HL-60 (cell line): ENCODE measurements at regions not wholly inside any gene's neighbourhood (a gene's known extent, or its start where the extent isn't known, plus 50 kb on each side); places are given as distances from the start of the nearest gene placed in this dataset.

Experiments used
- GABPA ChIP-seq: IDR thresholded peaks from 2 replicates; pipeline ENCODE4 v1.6.1; 2012; ENCODE audit warnings: low read depth
- POLR2AphosphoS5 ChIP-seq: IDR thresholded peaks from 2 replicates; pipeline ENCODE4 v1.6.1; 2012; ENCODE audit warnings: low read depth
- SPI1 ChIP-seq: IDR thresholded peaks from 2 replicates; pipeline ENCODE4 v1.6.1; 2012; ENCODE audit warnings: low read depth, mild to moderate bottlenecking, borderline replicate concordance
- TF ChIP-seq, protein P1 (sequence below): IDR thresholded peaks from one replicate; pipeline ENCODE4 v1.5.1; 2011; ENCODE audit warnings: low read length, control low read depth, inconsistent platforms; ENCODE audit not compliant: insufficient read depth
- TF ChIP-seq, protein P2 (sequence below): IDR thresholded peaks from 2 replicates; pipeline ENCODE4 v1.6.1; 2012; ENCODE audit warnings: low read depth; ENCODE audit not compliant: insufficient replicate concordance

DNA sequence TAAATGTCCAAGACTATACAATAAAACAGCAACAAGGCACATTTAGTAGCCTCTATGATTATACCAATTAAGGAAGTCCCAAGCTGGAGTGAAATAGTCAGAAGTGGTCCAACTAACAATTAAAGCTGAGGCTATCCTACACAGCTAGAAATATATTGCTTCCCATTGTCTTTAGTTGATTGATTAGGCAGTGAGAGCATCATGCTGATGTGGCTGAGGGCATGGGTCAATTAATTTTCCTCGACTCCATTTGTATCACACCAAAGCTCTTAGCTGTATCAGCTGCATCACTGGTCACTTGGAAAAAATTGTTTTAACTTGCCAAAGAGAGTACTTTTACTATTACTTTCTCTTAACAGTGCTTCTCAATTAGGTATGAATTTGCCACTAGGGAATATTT is 328.7 kb upstream of the NT5E start:
- TF ChIP-seq, protein P1, sequence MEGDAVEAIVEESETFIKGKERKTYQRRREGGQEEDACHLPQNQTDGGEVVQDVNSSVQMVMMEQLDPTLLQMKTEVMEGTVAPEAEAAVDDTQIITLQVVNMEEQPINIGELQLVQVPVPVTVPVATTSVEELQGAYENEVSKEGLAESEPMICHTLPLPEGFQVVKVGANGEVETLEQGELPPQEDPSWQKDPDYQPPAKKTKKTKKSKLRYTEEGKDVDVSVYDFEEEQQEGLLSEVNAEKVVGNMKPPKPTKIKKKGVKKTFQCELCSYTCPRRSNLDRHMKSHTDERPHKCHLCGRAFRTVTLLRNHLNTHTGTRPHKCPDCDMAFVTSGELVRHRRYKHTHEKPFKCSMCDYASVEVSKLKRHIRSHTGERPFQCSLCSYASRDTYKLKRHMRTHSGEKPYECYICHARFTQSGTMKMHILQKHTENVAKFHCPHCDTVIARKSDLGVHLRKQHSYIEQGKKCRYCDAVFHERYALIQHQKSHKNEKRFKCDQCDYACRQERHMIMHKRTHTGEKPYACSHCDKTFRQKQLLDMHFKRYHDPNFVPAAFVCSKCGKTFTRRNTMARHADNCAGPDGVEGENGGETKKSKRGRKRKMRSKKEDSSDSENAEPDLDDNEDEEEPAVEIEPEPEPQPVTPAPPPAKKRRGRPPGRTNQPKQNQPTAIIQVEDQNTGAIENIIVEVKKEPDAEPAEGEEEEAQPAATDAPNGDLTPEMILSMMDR, result no peak
- TF ChIP-seq POLR2AphosphoS5 (no peak), GABPA (no peak), SPI1 (no peak)
- TF ChIP-seq, protein P2, sequence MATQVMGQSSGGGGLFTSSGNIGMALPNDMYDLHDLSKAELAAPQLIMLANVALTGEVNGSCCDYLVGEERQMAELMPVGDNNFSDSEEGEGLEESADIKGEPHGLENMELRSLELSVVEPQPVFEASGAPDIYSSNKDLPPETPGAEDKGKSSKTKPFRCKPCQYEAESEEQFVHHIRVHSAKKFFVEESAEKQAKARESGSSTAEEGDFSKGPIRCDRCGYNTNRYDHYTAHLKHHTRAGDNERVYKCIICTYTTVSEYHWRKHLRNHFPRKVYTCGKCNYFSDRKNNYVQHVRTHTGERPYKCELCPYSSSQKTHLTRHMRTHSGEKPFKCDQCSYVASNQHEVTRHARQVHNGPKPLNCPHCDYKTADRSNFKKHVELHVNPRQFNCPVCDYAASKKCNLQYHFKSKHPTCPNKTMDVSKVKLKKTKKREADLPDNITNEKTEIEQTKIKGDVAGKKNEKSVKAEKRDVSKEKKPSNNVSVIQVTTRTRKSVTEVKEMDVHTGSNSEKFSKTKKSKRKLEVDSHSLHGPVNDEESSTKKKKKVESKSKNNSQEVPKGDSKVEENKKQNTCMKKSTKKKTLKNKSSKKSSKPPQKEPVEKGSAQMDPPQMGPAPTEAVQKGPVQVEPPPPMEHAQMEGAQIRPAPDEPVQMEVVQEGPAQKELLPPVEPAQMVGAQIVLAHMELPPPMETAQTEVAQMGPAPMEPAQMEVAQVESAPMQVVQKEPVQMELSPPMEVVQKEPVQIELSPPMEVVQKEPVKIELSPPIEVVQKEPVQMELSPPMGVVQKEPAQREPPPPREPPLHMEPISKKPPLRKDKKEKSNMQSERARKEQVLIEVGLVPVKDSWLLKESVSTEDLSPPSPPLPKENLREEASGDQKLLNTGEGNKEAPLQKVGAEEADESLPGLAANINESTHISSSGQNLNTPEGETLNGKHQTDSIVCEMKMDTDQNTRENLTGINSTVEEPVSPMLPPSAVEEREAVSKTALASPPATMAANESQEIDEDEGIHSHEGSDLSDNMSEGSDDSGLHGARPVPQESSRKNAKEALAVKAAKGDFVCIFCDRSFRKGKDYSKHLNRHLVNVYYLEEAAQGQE, result no peak
